Adrenal gland (tissue), 5 donors: ENCODE measurements at regions not wholly inside any gene's neighbourhood (a gene's known extent, or its start where the extent isn't known, plus 50 kb on each side); places are given as distances from the start of the nearest gene placed in this dataset.

ENCODE experiments used
- POLR2A ChIP-seq, 2 donors: fragments of 450-650 bp; IDR thresholded peaks; one replicate each; pipeline ENCODE4 v1.6.1; 2017; ENCODE audit warnings: antibody characterized with exemption in 2 of 2, mild to moderate bottlenecking in 2 of 2, moderate library complexity in 1 of 2
- TF ChIP-seq, protein P1 (sequence below), 6 experiments: fragments of 450-650 bp in 4 of 6; fragments of 200-600 bp in 2 of 6; sonication (generic) in 1 of 6; IDR thresholded peaks; 1 replicate in 5 of 6; 2 replicates in 1 of 6; pipeline versions ENCODE4 v1.5.1 to v1.8.0; 2016 to 2021; ENCODE audit warnings: antibody characterized with exemption in 6 of 6, mild to moderate bottlenecking in 2 of 6, moderate library complexity in 1 of 6
- donor health status: DM: no; HTN: no; CAD: no.

GRCh38 chr1:188237573-188238348 is 1409.0 kb downstream of the PLA2G4A start:
- TF ChIP-seq, protein P1, sequence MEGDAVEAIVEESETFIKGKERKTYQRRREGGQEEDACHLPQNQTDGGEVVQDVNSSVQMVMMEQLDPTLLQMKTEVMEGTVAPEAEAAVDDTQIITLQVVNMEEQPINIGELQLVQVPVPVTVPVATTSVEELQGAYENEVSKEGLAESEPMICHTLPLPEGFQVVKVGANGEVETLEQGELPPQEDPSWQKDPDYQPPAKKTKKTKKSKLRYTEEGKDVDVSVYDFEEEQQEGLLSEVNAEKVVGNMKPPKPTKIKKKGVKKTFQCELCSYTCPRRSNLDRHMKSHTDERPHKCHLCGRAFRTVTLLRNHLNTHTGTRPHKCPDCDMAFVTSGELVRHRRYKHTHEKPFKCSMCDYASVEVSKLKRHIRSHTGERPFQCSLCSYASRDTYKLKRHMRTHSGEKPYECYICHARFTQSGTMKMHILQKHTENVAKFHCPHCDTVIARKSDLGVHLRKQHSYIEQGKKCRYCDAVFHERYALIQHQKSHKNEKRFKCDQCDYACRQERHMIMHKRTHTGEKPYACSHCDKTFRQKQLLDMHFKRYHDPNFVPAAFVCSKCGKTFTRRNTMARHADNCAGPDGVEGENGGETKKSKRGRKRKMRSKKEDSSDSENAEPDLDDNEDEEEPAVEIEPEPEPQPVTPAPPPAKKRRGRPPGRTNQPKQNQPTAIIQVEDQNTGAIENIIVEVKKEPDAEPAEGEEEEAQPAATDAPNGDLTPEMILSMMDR (IDR thresholded peaks at IDR 0.05): no peak
- no peak for TF ChIP-seq POLR2A (IDR thresholded peaks at IDR 0.05)
